ENCODE measurements at regions not wholly inside any gene's neighbourhood (a gene's known extent, or its start where the extent isn't known, plus 50 kb on each side); places are given as distances from the start of the nearest gene placed in this dataset.

DNA sequence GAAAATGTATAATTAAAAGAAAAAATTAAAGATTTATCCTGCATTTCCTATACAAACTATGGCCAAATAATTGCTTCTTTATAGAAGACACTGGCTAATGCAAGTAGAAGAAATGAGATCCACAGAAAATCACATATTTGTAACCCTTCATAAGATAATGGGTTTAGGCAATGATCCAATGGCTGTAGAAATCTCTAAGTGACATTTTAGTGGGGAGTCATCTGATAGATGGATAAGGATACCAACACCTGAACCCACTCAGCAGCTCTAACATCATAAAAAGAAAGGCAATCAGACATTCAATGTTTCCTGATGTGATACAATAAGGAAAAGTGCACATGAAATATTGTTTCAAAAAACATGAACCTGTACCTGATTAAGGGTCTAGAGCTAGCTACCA is 297.5 kb downstream of the CXCL12 start:
- no peak for DNase-seq

- no peak for DNase-seq
Observed at GRCh38 chr10:44083719-44084400, 301.0 kb downstream of the CXCL12 start.

DNA sequence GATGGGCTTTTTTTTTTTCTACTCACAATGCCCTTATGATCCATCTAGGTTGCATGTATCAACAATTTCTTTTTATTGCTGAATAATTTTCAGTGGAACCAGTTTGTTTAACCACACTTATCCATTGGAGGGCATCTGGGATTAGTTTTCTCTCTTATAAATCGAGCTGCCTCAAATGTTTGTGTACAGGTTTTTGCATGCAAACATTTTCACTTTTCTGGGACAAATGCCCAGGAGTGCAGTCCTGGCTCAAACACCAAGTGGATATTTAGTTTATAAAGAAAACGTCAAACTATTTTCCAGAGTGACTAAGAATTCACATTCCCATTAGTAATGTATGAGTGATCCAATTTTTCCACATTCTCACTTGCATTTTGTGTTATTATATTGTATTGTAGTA is 313.4 kb downstream of the CXCL12 start:
- DNase-seq = no peak

- no peak for DNase-seq
Observed at GRCh38 chr10:44070282-44070681, 314.6 kb downstream of the CXCL12 start.

DNA sequence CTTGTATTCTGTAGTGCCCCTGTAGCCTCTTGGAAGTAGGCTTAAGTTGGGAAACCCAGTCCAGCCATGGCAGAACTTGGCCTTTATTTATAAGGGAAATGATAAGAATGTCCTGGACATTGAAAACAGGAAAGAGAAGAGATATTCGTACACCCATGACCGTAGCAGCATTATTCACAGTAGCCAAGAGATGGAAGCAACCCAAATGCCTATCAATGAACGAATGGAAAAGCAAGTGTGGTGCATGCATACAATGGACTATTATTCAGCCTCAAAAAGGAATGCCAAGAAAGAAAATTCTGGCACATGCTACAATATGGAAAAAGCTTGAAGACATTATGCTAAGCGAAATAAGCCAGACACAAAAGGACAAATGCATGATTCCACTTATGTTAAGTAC is 315.3 kb downstream of the CXCL12 start:
- DNase-seq = no peak

DNA sequence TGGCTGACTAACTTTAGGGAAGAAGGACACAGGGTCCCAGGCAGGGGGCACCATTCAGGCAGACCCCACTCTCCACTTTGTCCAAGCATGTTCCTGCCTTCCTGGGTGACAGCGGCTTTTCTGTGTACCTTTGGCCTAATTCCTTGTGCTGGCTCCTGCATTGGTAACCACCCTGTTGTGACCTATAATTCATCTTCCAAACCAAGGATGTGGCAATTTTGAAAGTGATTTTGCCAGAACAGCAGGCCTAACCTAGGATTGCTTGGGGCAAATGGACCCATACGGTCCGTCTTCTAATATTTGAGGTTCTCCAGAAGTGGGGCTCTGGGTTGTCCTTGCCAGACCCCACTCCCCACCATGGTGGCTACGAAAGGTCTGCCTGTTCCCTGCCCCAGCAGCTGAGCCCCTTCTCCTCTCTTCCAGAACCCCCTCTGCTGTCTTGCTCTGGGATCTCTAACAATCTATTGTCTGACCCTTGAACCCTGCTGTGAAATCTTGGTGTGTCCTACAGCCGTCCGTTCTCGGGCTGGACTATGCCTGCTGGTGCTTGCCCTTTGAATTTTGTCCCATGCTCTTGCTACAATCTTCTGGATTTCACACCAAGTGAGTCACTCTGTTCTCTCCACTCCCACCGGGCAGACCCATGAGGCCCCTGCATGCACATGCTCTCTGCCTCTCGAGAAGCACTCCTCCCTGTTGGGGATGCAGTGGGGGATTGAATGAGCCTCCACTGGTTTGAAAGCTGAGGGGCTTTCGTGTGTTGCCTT is 316.0 kb downstream of the CXCL12 start:
- no peak for DNase-seq

- no peak for DNase-seq
Observed at GRCh38 chr10:44067432-44067831, 317.5 kb downstream of the CXCL12 start.

DNA sequence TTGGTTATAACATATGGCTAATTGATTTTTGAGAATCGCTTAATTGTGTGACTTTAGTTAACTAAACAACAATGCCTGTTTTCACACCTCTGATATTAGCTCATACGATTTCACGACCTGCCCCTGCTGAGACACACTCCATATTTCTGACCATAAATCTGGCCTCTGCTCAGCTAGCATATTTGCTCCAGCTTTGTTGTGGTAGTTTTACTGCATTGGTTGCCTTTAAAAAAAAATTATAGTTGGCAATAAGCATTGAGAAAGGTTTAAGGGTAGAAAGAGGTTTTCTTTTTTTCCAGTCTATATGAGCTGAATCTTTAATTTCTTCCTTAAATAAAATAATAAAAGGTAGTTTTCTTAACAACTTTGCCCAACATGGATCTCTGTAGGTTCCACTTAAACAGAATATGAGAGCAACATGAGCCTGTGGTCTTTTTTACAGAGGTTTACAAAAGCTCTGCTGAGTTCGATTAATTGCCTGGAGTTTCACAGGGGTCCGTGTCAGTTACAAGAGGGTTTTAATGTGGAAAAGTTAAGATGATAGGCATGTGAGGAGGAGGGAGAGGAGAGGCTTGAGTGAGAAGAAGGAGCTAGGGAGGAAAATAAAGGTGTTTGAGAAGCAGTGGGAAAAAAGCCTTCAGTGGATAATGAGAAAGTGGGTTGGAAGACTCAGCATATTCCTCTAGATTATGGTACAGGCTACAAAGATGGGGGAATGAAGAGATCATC is 318.2 kb downstream of the CXCL12 start:
- no peak for DNase-seq

DNA sequence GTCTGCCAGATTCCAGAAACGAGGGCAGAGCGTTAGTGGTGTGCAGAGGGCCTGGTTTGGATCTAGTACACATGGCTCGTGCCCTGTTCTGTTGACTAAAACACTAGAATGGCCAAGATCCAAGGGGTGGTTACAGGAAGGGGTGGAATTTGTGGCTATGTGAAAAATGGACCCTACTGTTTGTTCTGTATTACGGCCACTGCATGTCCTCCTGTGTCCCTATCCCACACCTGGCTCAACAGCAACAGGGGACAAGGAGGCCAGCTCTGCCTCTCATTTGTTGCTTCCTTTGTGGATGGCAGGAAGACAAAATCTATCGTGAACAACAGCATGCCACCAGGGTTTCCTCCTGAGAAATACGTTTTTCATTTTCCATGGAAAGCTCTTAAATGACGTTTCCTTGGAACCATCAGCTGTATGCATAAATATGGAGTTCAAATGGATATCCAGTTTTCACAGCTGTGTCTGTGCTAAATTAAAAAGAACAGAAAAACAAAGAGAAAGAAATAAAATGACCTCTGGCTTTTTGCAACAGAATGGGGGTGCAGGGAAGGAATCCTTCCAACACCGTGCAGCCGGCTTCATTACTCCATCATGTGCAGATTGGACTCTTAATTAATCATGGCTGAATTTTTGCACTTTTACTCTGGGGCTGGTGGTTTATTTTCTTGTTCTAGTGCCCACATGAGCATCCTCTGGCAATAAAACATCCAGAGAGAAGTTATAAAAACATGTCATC is 318.9 kb downstream of the CXCL12 start:
- no peak for DNase-seq

DNA sequence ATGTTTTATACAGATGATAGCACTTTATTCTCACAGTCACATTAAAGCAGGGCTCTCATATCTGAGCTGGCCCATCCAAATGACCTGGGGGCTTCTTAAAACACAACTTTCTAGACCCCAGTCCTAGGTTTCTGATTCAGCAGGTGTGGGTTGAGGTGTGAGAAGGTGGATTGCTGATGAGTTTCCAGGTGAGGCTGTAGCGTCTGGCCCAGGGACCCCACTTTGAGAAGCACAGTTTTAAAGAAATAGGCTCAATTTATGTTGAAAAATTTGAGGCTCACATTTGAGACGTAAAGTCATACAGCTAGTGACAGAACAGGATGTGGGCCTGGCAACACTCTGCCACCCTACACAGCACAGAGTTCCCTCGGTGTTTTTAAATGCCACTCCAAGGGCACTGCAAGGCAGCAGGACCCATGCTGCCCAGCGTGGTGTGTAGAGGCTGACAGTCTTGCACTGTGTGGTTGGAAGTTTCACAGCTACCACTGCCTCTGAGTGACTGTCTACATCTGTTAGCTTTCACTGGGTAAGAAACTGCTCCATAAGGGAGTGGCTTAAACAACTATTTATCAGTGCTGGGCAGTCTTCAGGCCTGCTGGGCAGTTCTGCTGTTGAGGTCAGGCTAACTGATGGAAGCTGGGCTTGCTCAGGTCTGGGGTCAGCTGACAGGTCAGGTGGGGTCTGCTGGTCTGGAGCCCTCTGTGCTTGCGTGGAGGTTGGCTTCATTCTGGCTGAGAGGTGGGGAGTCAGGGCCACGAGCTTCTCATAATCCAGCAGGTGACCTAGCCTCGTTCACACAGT is 319.7 kb downstream of the CXCL12 start:
- DNase-seq = no peak

DNA sequence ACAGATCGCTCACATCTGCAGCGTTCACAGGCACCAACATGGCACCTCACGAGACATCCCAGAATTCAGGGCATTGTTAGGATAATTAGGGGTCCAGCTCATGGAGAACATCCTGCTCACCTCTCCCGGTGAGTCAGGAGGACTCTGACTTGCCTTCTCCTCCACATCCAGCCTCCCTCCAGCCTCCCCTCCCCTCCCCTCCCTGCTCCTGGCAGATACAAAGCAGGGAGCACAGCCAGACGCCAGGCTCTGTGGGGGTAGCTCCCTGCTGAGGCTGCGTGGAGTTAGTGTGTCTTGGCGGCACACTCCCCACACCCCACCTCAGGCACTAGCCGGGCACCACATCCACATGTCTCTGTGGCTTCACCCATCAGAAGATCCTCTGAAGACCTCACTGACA is 320.6 kb downstream of the CXCL12 start:
- DNase-seq = no peak

DNA sequence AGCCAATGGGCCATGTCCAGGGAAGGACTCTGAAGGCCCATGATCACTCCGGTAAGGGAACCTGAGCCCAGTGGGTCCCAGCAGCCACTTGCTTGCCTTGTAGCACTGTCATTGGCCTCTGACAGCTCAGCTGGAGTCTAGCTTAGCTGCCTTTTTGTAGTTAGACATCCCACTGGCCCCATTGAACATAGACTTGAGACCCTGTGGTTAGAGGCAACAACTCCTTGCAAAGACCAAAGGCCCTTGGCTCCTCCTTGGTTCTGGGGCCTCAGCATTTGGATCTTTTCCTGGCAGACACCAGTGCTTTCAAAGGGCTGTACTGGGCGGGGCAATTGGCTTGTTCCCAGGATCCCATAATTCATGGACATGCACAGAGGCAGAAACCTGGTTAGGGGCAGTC is 321.2 kb downstream of the CXCL12 start:
- no peak for DNase-seq

GRCh38 chr10:44060719-44061118 is 324.2 kb downstream of the CXCL12 start:
- no peak for DNase-seq

GRCh38 chr10:44060221-44060620 is 324.7 kb downstream of the CXCL12 start:
- no peak for DNase-seq

DNA sequence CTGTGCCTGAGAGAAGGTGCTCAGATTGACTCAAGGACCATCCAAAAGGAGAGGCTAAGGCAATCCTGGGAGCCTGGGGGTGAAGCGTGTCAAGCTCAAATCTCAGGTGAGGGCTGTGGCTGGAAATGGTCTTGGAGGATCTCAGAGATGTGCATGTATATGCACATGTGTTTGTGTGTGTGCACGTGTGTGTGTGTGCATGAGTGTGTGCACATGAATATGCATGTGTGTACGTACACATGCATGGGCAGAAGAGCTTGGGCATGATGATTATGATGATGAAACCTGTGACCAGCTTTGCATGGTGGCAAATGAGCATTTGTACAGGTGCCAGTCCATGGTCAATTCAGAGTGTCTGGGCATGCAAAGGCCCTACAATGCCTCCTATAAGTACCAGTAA is 326.6 kb downstream of the CXCL12 start:
- no peak for DNase-seq

DNA sequence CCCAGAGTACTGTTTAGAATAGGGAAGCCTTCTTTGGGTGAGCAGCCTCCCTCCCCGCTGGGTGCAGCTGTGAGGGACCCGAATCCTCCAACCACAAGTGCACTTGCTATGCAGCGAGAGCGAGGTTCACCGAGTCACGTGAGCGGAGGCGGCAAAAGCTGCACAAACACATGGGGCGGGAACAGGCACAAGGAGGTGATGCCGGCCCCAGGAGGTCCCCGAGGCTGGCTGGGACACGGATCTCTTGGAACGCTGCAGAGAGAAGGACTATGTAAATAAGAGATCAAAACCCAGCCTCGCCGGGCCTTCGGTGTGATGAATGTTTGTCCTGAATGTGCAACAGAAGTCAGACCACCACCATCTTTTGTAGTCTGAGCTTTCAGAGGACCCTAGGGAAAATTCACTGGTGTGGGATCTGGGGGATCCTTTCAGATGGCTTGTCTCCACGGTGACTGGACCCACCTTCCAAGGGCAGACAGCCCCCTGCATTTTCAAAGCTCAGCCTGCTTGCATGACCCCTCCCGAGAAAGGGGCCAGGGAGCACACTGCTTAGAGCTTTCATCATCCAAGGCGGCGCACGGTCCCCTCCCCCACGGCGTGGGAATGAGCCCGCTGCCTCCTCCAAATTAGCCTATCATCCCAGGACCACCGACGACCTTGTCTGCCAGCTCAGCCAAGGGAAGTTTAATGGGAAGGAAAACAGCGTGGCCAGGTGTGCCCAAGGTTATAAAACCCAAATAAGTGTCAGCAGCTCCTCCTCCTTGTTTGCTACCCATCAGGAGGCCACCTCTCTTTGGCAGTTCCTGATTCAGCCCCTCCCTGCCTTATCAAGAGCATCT is 327.7 kb downstream of the CXCL12 start:
- no peak for DNase-seq

- no peak for DNase-seq
Observed at GRCh38 chr10:44056206-44056605, 328.7 kb downstream of the CXCL12 start.

- DNase-seq = no peak
Observed at GRCh38 chr10:44054046-44054445, 330.9 kb downstream of the CXCL12 start.

DNA sequence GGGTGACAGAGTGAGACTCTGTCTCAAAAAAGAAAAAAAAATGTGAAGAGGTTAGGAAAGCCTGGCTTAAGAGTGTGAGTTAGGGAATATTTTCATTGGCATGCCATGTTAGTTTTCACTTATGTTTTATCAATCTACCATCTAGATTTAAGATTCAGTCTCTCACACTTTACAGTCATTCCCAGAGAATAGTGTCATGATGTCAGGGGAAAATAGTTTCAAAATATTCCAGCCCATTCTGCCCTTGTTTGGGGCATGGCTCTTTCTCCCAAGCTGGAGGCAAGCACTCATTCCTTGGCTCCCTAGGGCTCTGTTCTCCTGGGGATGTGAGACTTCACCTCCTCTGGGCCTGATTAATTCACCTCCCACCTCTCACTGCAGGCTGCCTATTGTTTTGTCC is 331.5 kb downstream of the CXCL12 start:
- DNase-seq = no peak

- DNase-seq = no peak
Observed at GRCh38 chr10:44051584-44052385, 333.1 kb downstream of the CXCL12 start.

DNA sequence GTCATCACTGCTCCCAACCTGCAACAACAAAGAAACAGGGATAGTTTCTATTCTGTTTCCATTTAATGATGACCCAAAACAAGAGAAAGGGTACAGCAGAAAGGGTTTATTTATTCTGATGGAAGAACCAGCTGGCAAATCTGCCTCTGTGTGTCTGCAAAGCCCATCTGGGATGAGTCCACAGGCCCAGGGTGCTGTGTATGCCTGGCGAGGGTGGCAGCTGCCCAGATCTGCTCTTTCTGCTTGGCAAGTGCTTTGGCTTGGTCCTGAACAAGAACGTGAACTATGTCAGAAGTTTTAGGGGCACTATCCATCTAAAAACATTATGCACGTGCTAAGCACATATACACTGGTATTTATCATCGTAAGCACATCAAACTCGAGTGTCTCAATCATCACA is 333.8 kb downstream of the CXCL12 start:
- DNase-seq = no peak

Data from NCI-H526 treated with DMSO at 0.1 percent for 48 hours (cell line).